ENCODE measurements at regions not wholly inside any gene's neighbourhood (a gene's known extent, or its start where the extent isn't known, plus 50 kb on each side); places are given as distances from the start of the nearest gene placed in this dataset.
"Not testable (repeated sequence)": the region's sequence is repeated elsewhere in the genome, so short reads cannot be mapped to it uniquely, and the experiment has no call there.

DNA sequence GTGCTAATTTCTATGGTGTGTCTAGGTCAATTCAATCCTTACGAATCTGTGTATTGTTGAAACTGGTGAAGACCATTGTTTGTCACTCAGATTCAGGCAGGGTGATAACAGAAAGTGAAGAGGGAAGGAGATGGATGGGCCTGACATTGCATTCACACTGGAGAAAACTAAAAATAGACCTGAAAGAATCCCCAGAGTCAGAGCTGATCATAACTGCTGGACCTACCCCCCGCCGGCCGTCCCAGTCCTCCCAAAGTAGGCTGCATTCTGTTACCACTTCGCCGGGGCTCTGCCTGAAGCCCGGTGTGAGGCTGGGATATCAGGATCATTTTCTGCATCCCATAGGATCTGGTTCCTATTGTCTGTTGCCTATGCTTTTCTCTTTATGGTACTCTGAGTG lies 121.1 kb downstream of the NUF2 start:
- WGBS, result 85% methylated on average over 7 of the region's 7 CpGs
- Histone ChIP-seq H3K4me3 (ENCODE audit: low read depth, low read length) (no peak overlapping the region), H3K36me3 (ENCODE audit: insufficient read depth) (no peaks in the 10 kb centered on the region), H3K27ac (ENCODE audit: low read depth) (no peak overlapping the region), H3K4me1 (ENCODE audit: insufficient read depth) (no peaks in the 10 kb centered on the region)
- no peak for DNase-seq (ENCODE audit: extremely low spot score)

DNA sequence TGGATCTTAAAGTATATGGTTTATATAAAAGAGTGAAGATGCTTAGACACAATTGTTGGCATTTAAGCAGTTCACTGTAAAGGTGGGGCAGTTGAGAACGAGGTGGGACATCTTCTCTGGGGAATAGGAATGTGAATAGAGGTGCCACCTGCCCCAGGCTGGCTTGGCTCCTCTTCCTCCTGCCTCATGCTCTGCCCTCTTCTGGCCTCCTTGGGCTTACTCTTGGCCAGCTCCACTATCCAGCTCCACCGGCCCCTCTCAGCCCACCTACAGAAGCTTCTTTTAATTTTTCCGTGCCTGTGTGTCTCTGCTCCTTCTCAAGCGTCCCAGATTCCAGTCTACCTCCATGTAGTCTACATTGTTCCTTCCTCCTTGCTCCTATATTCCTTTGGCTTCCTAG lies 122.1 kb downstream of the NUF2 start:
- 84% methylated on average over 4 of the region's 4 CpGs for WGBS

DNA sequence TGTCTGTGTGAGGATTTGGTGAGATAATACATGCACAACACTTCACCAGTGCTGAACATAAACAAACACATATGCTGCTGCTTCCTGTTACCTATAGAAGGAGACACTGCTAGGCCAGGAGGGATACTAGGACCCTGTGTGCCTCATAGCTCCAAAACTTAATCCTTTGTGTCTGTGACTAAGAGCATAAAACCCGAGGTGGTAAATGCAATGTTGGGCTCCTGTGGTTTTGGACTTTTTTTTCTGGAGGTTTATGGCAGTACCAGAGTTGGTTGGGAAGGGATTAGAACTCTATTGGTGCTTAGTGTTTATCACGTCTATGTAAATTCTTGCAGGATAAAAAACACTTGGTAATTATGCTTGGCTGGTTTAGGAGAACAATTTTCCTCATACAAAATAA lies 122.9 kb downstream of the NUF2 start:
- Histone ChIP-seq H3K4me3 (ENCODE audit: low read depth, low read length) (no peak overlapping the region), H3K27ac (ENCODE audit: low read depth) (no peak overlapping the region), H3K4me1 (ENCODE audit: insufficient read depth) (no peaks in the 10 kb centered on the region), H3K36me3 (ENCODE audit: insufficient read depth) (no peaks in the 10 kb centered on the region)
- 36% methylated on average over 2 of the region's 2 CpGs for WGBS
- no peak for DNase-seq (ENCODE audit: extremely low spot score)

More for the DNA sequence above, 122.1 kb downstream of the NUF2 start:
- no peak for DNase-seq (ENCODE audit: extremely low spot score)
- Histone ChIP-seq H3K4me3 (ENCODE audit: low read depth, low read length) (no peak overlapping the region), H3K27ac (ENCODE audit: low read depth) (no peak overlapping the region), H3K4me1 (ENCODE audit: insufficient read depth) (no peaks in the 10 kb centered on the region), H3K36me3 (ENCODE audit: insufficient read depth) (no peaks in the 10 kb centered on the region)

DNA sequence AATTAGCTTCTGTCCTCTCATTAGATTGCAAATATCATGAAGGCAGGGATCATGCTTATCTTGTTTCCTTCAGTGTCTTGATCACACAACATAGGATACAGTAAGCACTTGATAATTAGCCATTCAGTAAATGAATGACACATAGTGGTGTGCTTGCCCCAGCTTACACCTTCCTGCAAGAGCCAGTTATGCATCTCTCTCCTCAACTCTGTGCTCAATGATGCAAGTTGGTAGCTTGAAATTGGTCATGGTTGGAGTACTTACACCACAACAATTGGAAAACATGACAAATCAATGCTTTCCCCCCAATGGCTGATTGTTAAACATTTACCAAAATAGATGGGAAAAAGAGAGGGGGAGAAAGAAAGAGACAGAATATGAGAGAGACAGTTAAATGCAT lies 129.2 kb downstream of the NUF2 start:
- Histone ChIP-seq H3K36me3 (ENCODE audit: insufficient read depth) (no peaks in the 10 kb centered on the region), H3K4me3 (ENCODE audit: low read depth, low read length) (no peak overlapping the region), H3K4me1 (ENCODE audit: insufficient read depth) (no peaks in the 10 kb centered on the region), H3K27ac (ENCODE audit: low read depth) (no peak overlapping the region)
- no peak for DNase-seq (ENCODE audit: extremely low spot score)

DNA sequence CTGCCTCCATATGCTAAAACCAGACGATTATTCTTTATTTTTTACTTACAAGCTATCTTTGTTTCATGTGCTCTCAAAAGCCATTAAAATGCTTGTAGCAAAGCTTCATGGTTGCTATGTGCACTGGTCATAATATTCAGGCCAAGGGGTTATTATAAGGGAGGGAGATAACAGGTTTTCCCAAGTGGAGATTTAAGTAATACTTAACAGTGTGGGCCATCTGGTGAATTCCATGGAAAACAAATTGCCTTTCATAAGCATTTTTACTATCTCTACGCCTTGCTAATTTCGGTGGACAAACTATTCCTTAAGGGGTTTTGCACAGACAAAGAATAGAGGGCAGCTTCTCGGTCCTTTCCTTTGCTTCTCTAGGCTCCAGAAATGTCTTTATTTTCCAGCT lies 137.8 kb downstream of the NUF2 start:
- 74% methylated on average over 4 of the region's 4 CpGs for WGBS
- Histone ChIP-seq H3K4me1 (ENCODE audit: insufficient read depth) (no peaks in the 10 kb centered on the region), H3K27ac (ENCODE audit: low read depth) (no peak overlapping the region), H3K36me3 (ENCODE audit: insufficient read depth) (no peaks in the 10 kb centered on the region), H3K4me3 (ENCODE audit: low read depth, low read length) (no peak overlapping the region)
- no peak for DNase-seq (ENCODE audit: extremely low spot score)

DNA sequence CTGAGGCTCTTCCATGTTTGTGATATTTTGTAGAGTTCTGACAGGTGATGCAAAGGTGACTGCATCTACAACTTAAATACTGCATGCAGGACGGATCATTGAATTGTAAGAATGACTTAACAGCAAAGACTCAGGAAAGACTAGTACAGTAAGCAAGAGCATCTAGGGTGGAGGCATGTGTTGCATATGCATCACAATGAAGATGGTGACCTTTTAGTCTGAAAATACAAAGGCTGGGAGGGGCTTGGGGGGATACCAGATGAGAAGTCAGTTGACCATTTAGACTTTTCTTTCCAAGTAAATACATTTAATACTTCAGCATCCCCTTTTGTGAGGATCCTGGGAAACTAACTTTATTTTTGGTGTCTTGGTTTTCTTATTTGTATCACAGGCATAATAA lies 145.5 kb downstream of the NUF2 start:
- Histone ChIP-seq H3K36me3 (ENCODE audit: insufficient read depth) (no peaks in the 10 kb centered on the region), H3K27ac (ENCODE audit: low read depth) (no peak overlapping the region), H3K4me1 (ENCODE audit: insufficient read depth) (no peaks in the 10 kb centered on the region), H3K4me3 (ENCODE audit: low read depth, low read length) (no peak overlapping the region)
- WGBS, result 44% methylated on average over 1 of the region's 1 CpG
- no peak for DNase-seq (ENCODE audit: extremely low spot score)

DNA sequence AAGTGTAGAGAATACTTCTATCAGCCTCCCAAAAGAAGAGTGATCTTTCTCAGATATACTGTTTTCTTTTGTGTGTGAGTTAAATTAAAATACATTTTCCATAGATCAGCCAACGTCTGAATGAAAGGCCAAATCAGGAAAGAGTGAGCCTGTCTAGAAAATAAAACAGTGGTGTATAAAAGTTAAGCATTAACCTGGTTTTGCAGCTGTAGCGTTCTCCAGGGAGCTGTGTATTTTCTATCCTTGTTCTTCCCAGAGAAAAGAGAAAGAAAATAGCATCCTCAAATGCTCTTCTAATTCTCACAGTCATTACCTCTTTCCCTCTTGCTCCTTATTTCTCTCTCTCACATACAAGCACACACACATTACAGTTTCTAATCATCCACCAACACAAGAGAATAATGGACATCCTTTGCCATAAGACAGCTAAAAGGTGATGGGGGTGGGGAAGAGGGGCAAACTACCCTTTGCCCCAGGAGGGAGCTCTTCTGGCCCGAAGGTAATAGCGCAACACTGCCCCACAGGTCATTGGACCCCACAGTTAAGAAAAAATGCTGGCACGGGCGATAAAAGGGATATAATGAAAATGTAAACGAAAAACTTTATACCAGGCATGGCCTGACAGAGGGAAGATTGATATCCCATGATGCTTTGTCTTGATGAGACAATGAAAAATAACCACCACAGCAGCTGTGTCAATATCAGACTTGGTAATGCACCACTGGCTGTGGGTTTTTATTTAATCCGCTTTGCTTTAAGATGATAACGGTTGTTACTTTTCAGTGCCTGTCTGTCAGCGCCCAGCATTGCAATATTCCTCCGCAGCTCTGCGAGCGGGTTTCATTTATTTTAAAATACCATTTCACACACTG lies 150.3 kb downstream of the NUF2 start:
- no peaks in the 10 kb centered on the region for H3K36me3 ChIP-seq (ENCODE audit: insufficient read depth)
- no peak for DNase-seq (ENCODE audit: extremely low spot score)
- WGBS, result 46% methylated on average over 13 of the region's 13 CpGs
- H3K27ac ChIP-seq (ENCODE audit: low read depth), result no peak overlapping the region
- H3K4me3 ChIP-seq (ENCODE audit: low read depth, low read length), result no peak overlapping the region
- H3K4me1 ChIP-seq (ENCODE audit: insufficient read depth), result no peaks in the 10 kb centered on the region

DNA sequence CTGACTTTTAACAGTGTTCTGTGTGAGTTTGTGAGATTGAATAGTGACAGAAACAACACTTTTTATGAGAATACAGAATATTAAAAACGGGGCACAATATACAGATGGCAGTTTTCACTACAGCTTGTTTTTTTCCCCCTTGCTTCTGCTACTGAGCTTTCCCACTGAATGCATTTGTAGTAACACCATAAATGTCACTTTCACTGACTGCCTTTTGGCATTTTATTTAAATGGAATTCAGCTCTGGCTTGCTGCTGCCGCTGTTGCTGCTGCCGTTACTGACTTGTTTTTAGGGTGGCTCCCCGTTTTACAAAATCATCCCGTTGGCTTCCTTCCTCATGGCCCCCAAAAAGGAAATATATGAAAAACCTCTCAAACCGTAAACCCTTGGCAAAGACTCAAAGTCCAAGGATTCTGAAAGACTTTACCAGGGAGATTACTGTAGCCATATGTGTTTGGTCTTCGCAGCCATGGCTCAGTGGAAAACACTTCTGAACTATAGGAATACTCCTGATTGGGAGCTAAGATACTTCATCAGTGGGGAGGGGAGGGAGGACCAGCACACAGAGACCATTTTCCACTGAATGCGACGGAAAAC lies 151.0 kb downstream of the NUF2 start:
- no peaks in the 10 kb centered on the region for H3K4me1 ChIP-seq (ENCODE audit: insufficient read depth)
- WGBS, result 34% methylated on average over 9 of the region's 9 CpGs
- no peak overlapping the region for H3K27ac ChIP-seq (ENCODE audit: low read depth)
- DNase-seq (ENCODE audit: extremely low spot score), result no peak
- H3K36me3 ChIP-seq (ENCODE audit: insufficient read depth), result no peaks in the 10 kb centered on the region
- no peak overlapping the region for H3K4me3 ChIP-seq (ENCODE audit: low read depth, low read length)

DNA sequence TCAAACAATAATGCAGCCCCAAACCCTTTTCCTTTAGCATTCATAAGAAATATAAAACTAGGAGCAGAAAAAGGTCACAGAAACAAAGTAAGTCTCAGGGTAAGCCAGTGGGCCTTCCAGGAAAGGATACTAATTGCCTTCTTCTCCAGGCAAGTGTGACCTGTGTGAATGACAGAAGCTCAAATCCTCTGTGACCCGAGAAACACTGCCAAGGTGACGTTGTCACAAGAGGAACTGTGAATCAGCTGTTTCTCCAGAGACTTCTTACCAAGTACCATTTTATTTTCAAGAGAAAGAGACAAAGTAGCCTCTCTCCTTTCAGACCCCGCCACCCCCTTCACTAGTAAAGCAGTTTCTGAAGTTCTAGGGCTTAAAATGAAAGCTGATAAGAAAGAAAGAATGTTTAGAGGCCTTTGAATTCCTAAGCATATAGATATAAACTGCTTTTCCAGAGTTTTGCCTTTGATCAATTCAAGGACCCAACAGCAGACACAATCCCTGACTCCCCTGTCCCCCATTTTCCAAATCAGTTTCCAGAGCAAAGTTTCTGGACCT lies 155.6 kb downstream of the NUF2 start:
- no peaks in the 10 kb centered on the region for H3K4me1 ChIP-seq (ENCODE audit: insufficient read depth)
- DNase-seq (ENCODE audit: extremely low spot score), result no peak
- H3K4me3 ChIP-seq (ENCODE audit: low read depth, low read length), result no peak overlapping the region
- no peak overlapping the region for H3K27ac ChIP-seq (ENCODE audit: low read depth)
- H3K36me3 ChIP-seq (ENCODE audit: insufficient read depth), result no peaks in the 10 kb centered on the region
- 56% methylated on average over 3 of the region's 3 CpGs for WGBS

DNA sequence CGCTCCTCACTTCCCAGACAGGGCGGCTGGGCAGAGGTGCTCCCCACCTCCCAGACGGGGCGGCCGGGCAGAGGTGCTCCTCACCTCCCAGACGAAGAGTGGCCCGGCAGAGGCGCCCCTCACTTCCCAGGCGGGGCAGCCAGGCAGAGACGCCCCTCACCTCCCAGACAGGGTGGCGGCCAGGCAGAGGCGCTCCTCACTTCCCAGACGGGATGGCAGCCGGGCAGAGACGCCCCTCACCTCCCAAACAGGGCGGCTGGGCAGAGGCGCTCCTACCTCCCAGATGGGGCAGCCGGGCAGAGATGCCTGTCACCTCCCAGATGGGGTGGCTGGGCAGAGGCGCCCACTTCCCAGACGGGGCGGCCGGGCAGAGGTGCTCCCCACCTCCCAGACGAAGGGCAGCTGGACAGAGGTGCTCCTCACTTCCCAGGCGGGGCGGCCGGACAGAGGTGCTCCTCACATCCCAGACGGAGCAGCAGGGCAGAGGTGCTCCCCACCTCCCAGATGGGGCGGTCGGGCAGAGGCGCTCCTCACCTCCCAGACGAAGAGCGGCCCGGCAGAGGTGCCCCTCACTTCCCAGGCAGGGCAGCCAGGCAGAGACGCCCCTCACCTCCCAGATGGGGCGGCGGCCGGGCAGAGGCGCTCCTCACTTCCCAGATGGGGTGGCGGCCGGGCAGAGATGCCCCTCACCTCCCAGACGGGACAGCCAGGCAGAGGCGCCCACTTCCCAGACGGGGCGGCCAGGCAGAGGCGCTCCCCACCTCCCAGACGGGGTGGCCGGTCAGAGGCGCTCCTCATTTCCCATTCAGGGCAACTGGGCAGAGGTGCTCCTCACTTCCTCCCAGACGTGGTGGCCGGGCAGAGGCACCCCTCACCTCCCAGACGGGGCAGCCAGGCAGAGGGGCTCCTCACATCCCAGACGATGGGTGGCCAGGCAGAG lies 176.9 kb downstream of the NUF2 start:
- WGBS, result 94% methylated on average over 52 of the region's 52 CpGs
- H3K4me3 ChIP-seq (ENCODE audit: low read depth, low read length); DNase-seq (ENCODE audit: extremely low spot score); H3K27ac ChIP-seq (ENCODE audit: low read depth); H3K4me1 ChIP-seq (ENCODE audit: insufficient read depth); H3K36me3 ChIP-seq (ENCODE audit: insufficient read depth): not testable (repeated sequence)

DNA sequence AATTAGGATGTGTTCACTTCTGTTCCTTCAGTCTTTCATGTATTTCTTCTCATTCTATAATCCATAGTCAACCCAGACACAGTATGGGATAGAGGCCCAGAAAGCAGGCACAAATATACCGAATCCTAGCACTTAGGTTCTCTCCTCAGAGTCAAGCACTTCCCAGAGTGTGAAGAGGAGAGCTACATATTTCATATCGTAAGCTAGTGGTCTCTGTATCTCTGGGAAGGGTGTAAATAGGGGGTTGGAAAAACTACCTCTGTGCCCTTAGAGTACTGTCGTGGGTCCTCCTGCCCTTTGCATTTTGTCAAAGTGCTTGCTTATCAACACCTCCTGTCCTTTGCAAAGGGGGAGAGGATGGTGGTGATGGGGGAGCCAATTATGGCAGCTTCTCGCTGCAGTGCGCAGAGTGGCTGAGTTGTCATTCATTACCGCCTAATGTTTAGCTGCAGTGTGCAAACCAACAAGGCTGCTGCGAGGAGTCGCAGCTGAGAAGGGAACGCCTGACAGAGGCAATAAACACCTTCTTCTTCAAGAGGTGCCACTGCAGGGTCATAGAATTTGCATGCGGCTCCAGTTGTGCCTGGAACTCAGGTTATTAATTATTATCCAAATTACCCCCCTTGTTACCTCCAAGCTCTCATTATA lies 182.7 kb downstream of the NUF2 start:
- Histone ChIP-seq H3K36me3 (ENCODE audit: insufficient read depth) (no peaks in the 10 kb centered on the region), H3K4me3 (ENCODE audit: low read depth, low read length) (no peak overlapping the region), H3K4me1 (ENCODE audit: insufficient read depth) (no peaks in the 10 kb centered on the region), H3K27ac (ENCODE audit: low read depth) (no peak overlapping the region)
- 86% methylated on average over 10 of the region's 10 CpGs for WGBS
- no peak for DNase-seq (ENCODE audit: extremely low spot score)

DNA sequence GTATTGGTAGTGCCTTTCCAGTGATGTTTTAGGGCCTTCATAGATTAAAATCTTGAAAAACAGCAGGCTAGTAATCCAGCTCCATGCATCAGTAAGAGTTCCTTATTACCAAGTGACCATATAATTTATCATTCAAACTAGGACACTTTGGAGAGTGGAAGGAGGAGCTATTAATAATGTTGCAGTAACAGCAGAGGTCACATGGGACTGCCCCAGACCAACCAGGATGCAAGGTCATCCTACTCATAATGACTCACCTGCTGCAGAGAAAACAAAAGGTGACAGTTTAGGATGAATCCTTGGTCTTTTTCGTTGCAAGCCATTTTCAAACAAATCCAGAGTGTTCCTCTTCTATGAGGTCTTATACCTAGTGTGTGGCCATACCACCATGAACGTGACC lies 187.4 kb downstream of the NUF2 start:
- H3K4me3 ChIP-seq (ENCODE audit: low read depth, low read length), result no peak overlapping the region
- DNase-seq (ENCODE audit: extremely low spot score), result no peak
- WGBS, result 84% methylated on average over 2 of the region's 2 CpGs
- no peaks in the 10 kb centered on the region for H3K36me3 ChIP-seq (ENCODE audit: insufficient read depth)
- no peaks in the 10 kb centered on the region for H3K4me1 ChIP-seq (ENCODE audit: insufficient read depth)
- H3K27ac ChIP-seq (ENCODE audit: low read depth), result no peak overlapping the region

DNA sequence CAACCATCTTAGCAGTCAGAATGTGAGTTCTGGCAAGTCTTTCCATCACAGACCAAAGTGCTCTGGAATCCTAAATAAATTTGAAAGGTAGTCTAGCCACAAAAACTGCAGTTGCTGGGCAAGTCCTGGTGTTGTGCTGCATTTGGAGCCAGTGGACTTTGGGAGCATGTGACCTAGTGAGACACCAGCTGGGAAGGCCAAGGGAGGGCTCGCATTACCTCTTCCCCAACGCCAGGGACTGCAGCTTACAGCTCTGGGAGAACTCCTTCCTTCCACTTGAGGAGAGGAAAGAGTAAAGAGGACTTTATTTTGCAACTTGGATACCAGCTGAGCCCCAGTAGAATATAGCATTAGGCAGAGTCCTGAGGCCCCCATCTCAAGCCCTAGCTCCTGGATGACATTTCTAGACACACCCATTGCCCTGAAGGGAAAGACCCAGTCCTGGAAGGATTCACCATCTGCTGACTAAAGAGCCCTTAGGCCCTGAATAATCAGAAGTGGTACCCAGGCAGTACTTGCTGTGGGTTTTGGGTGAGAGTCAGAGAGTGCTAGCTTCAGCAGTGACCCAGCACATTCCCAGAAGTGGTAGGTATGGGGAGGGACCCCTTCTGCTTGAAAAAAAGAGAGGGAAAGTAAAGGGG lies 190.7 kb downstream of the NUF2 start:
- no peak for DNase-seq (ENCODE audit: extremely low spot score)
- Histone ChIP-seq H3K27ac (ENCODE audit: low read depth) (no peak overlapping the region), H3K4me3 (ENCODE audit: low read depth, low read length) (no peak overlapping the region), H3K4me1 (ENCODE audit: insufficient read depth) (no peaks in the 10 kb centered on the region), H3K36me3 (ENCODE audit: insufficient read depth) (no peaks in the 10 kb centered on the region)
- 74% methylated on average over 2 of the region's 2 CpGs for WGBS
